Fibroblast of mammary gland (primary cell): ENCODE measurements at regions not wholly inside any gene's neighbourhood (a gene's known extent, or its start where the extent isn't known, plus 50 kb on each side); places are given as distances from the start of the nearest gene placed in this dataset.
"Not testable (repeated sequence)": the region's sequence is repeated elsewhere in the genome, so short reads cannot be mapped to it uniquely, and the experiment has no call there.

Experiments
- DNase-seq: peaks from one replicate; pipeline ENCODE4 v3.0.0-alpha.2; 2010; ENCODE audit warnings: low read depth
- H3K4me3 ChIP-seq: 2 replicates; pipeline ENCODE4 v1.5.1; 2011; ENCODE audit warnings: low read depth, mild to moderate bottlenecking, low read length, moderate library complexity; ENCODE audit not compliant: control insufficient read depth
- CTCF ChIP-seq: conservative IDR thresholded peaks from 2 replicates; pipeline ENCODE4 v1.5.1; 2011; ENCODE audit warnings: low read depth, low read length, inconsistent platforms; ENCODE audit not compliant: control insufficient read depth, insufficient read depth

- TF ChIP-seq CTCF: no peak
- no peak for DNase-seq
Observed at GRCh38 chr18:35835833-35836232, 136.6 kb upstream of the RMP24 start.

GRCh38 chr18:35836932-35837331 lies 135.5 kb upstream of the RMP24 start:
- DNase-seq: no peak
- no peak overlapping the region for H3K4me3 ChIP-seq
- no peak for TF ChIP-seq CTCF

More at GRCh38 chr18:35835833-35836232, 136.6 kb upstream of the RMP24 start:
- H3K4me3 ChIP-seq: no peak overlapping the region

GRCh38 chr18:35837922-35838496 lies 134.5 kb upstream of the RMP24 start:
- DNase-seq: no peak
- TF ChIP-seq CTCF: no peak
- no peak overlapping the region for H3K4me3 ChIP-seq

- TF ChIP-seq CTCF: no peak
- DNase-seq: no peak
- H3K4me3 ChIP-seq: no peak overlapping the region
Observed at GRCh38 chr18:35841283-35841682, 131.2 kb upstream of the RMP24 start.

GRCh38 chr18:35842536-35842935 lies 129.9 kb upstream of the RMP24 start:
- no peak for TF ChIP-seq CTCF
- DNase-seq: peak; percentile 25
- no peak overlapping the region for H3K4me3 ChIP-seq

- not testable (repeated sequence) for H3K4me3 ChIP-seq, DNase-seq
Observed at GRCh38 chr18:35848321-35848720, 124.2 kb upstream of the RMP24 start.

- not testable (repeated sequence) for H3K4me3 ChIP-seq, DNase-seq
Observed at GRCh38 chr18:35849241-35849640, 123.2 kb upstream of the RMP24 start.

- no peak for DNase-seq
- TF ChIP-seq CTCF: no peak
- no peak overlapping the region for H3K4me3 ChIP-seq
Observed at GRCh38 chr18:35851286-35851970, 121.1 kb upstream of the RMP24 start.
